Lower lobe of right lung (tissue), 2 donors: ENCODE measurements at regions not wholly inside any gene's neighbourhood (a gene's known extent, or its start where the extent isn't known, plus 50 kb on each side); places are given as distances from the start of the nearest gene placed in this dataset.

Source experiments
- ATAC-seq, 2 donors: fragments of 200-7000 bp; cut with Tn5 transposase; one replicate each; pipeline ENCODE4 v1.9.1; 2020 to 2022; ENCODE audit warnings: mild to moderate bottlenecking in 2 of 2, moderate library complexity in 2 of 2
- DNase-seq: peaks from one replicate; pipeline ENCODE4 v3.0.0-alpha.2; 2020
- H3K27ac ChIP-seq: fragments of 200-600 bp; one replicate; pipeline ENCODE4 v1.8.0; 2022
- H3K27me3 ChIP-seq: fragments of 200-600 bp; one replicate; pipeline ENCODE4 v1.8.0; 2022; ENCODE audit warnings: low read depth
- H3K36me3 ChIP-seq: fragments of 200-600 bp; one replicate; pipeline ENCODE4 v1.8.0; 2022; ENCODE audit warnings: mild to moderate bottlenecking
- H3K4me1 ChIP-seq: fragments of 200-600 bp; one replicate; pipeline ENCODE4 v1.8.0; 2022
- H3K4me3 ChIP-seq: fragments of 200-600 bp; one replicate; pipeline ENCODE4 v1.8.0; 2022; ENCODE audit warnings: mild to moderate bottlenecking
- H3K9me3 ChIP-seq: fragments of 200-600 bp; one replicate; pipeline ENCODE4 v1.8.0; 2022
- CTCF ChIP-seq: fragments of 200-600 bp; IDR thresholded peaks from one replicate; pipeline ENCODE4 v1.8.0; 2022; ENCODE audit warnings: antibody characterized with exemption, mild to moderate bottlenecking
- intact Hi-C: fragments of 100-400 bp; cut with DNase I; formaldehyde crosslinking; loops from one replicate; pipeline ENCODE4 v1.11.0; 2022
- donor health status: DM: no; HTN: yes; CAD: no; lungs with severe emphysema.

GRCh38 chr2:177036747-177037146 lies 175.8 kb upstream of the HNRNPA3 start:
- H3K27ac ChIP-seq = no peak overlapping the region
- DNase-seq = no peak
- no peaks in the 10 kb centered on the region for H3K27me3 ChIP-seq
- no peaks in the 10 kb centered on the region for H3K9me3 ChIP-seq
- no peak overlapping the region for H3K4me3 ChIP-seq
- no peak for TF ChIP-seq CTCF
- H3K4me1 ChIP-seq = no peaks in the 10 kb centered on the region
- intact Hi-C loops = no loop called here
- no peak for ATAC-seq
- H3K36me3 ChIP-seq = no peaks in the 10 kb centered on the region

- Histone ChIP-seq H3K36me3 (no peaks in the 10 kb centered on the region), H3K4me1 (no peaks in the 10 kb centered on the region), H3K9me3 (no peaks in the 10 kb centered on the region), H3K27ac (no peak overlapping the region), H3K27me3 (no peaks in the 10 kb centered on the region), H3K4me3 (no peak overlapping the region)
- ATAC-seq (no peak), DNase-seq (no peak)
- TF ChIP-seq CTCF = no peak
- intact Hi-C loops = no loop called here
Measured at GRCh38 chr2:177037569-177037968, 175.0 kb upstream of the HNRNPA3 start.

GRCh38 chr2:177038787-177039484 lies 173.7 kb upstream of the HNRNPA3 start:
- no peak for ATAC-seq

GRCh38 chr2:177042311-177042710 lies 170.3 kb upstream of the HNRNPA3 start:
- TF ChIP-seq CTCF = no peak
- H3K27ac ChIP-seq = no peak overlapping the region
- no peaks in the 10 kb centered on the region for H3K4me1 ChIP-seq
- H3K4me3 ChIP-seq = no peak overlapping the region
- H3K36me3 ChIP-seq = no peaks in the 10 kb centered on the region
- H3K27me3 ChIP-seq = no peaks in the 10 kb centered on the region
- no peak for ATAC-seq
- intact Hi-C loops = no loop called here
- DNase-seq = no peak
- H3K9me3 ChIP-seq = no peaks in the 10 kb centered on the region

More at GRCh38 chr2:177038787-177039484, 173.7 kb upstream of the HNRNPA3 start:
- H3K4me3 ChIP-seq = no peak overlapping the region
- H3K4me1 ChIP-seq = no peaks in the 10 kb centered on the region
- H3K27ac ChIP-seq = no peak overlapping the region
- intact Hi-C loops = no loop called here
- no peaks in the 10 kb centered on the region for H3K36me3 ChIP-seq
- no peak for TF ChIP-seq CTCF
- no peaks in the 10 kb centered on the region for H3K27me3 ChIP-seq
- no peaks in the 10 kb centered on the region for H3K9me3 ChIP-seq
- DNase-seq = no peak

GRCh38 chr2:177044671-177045070 lies 167.9 kb upstream of the HNRNPA3 start:
- no peak for ATAC-seq
- TF ChIP-seq CTCF = no peak
- Histone ChIP-seq H3K27ac (no peak overlapping the region), H3K4me3 (no peak overlapping the region), H3K4me1 (no peaks in the 10 kb centered on the region), H3K9me3 (no peaks in the 10 kb centered on the region), H3K27me3 (no peaks in the 10 kb centered on the region), H3K36me3 (no peaks in the 10 kb centered on the region)
- no peak for DNase-seq
- intact Hi-C loops = no loop called here
